Medulla oblongata (tissue), 1 donor: ENCODE measurements at regions not wholly inside any gene's neighbourhood (a gene's known extent, or its start where the extent isn't known, plus 50 kb on each side); places are given as distances from the start of the nearest gene placed in this dataset.
"Not testable (repeated sequence)": the region's sequence is repeated elsewhere in the genome, so short reads cannot be mapped to it uniquely, and the experiment has no call there.

Experiments
- DNase-seq: peaks from one replicate; pipeline ENCODE4 v3.0.0-alpha.2; 2015; ENCODE audit errors: extremely low spot score

DNA sequence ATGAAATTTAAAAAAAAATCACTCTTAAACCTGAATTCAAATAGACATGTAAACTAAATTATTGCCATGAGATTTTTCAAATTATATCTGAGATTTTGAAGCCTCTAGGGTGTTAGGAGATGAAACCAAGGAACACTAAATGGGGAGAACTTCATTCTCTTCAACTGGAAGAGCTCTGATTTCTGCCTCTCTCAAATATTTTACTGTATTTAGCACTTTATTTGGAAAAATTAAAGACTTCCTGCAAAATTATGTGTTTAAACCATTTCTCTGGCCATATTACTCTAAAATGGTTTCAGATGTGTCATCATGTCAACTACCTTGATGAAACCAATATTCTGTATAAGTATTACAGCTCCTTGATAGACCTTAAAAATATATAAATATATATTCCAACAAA, 1571.6 kb upstream of the PRR20A start:
- DNase-seq, result no peak

DNA sequence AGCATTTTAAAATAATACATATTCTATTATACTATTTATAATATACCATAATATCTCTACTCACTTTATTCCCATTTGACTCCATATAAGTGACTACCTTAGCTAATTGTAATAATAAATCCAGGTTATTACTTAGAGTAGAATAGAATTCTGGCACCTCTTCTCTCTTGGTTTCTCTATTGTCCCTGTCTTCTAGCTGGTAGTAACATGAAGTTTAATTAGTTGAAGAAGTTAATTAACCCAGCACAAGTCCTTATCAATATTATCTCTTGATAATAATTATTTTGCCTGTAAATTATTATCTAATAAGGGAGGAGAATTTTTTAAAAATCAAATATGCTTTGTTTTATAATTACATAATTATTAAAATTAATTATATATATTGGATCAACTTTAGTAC, 1571.2 kb upstream of the PRR20A start:
- no peak for DNase-seq

DNA sequence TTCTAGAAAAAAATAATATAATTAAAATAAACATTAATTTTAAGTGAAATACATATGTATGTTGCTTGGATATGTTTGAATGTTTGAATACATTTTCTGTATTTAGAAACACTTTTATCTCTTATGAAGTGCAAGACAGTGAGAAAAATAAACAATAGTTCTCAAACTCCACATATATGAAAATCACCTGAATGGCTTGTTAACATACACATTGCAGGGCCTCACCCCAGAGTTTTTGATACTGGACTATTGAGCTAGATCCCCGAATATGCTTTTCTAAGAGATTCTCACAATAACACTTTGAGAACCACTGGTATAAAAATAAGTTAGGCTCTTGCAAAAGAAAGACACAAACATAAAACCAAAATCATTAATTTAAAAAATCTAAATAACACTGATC, 1570.3 kb upstream of the PRR20A start:
- no peak for DNase-seq

DNA sequence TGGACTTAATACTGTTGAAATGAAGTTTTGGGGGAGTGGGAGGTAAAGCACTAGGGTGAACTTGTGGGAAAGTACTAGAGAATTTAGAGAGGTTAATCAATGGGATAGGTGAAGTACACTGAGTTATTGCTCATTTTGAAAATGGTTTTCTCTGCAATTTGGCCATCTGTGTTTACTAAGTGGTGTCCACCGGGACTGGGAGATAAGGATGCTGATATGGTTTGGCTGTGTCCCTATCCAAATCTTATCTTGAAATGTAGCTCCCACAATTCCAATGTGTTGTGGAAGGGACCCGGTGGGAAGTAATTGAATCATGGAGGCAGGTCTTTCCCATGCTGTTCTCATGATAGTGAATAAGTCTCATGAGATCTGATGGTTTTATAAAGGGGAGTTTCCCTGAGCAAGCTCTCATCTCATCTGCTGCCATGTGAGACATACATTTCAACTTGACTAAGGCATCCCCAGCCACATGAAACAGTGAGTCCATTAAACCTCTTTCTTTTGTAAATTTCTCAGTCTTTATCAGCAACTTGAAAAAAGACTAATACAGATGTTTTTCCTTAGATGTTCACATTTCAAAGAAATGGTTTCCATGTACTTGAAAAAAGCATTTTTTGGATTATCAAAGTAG, 1569.4 kb upstream of the PRR20A start:
- DNase-seq, result no peak

DNA sequence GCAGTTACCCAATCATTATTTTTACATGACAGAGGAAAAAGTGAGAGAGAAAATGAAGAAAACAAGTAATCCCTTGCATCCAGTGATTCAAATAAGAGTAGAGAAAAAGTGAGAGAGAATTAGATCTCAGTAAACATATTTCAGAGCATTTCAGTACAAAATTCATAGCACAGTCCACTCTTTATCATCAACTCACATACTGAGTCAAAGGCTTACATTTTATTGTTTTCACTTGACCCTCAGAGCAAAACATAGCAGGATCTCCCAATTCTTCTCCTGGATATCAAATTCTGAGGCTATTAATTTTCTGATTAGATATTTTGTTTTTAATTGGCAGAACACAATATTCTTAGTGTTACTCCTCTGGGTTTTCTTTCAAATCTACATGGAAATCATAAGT, 1568.3 kb upstream of the PRR20A start:
- DNase-seq, result no peak

DNA sequence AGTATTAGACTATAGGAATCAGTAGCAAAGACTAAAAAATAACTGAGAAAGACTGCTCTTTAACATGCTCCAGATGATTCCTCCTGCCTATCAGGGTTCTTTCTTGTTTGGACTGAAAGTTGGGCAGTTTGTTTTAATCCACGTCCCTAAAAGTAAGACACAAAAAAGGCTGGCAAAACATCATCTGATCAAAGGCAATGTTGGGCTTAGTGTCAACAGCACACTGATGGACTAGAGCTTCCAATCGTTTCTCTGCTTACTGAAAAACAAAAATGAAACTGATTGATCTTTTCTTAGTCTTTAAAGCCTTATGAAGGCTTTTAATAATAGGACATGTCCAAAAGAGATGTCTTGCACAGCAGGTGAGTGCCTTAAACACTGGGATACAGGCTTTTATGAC, 1567.9 kb upstream of the PRR20A start:
- no peak for DNase-seq

DNA sequence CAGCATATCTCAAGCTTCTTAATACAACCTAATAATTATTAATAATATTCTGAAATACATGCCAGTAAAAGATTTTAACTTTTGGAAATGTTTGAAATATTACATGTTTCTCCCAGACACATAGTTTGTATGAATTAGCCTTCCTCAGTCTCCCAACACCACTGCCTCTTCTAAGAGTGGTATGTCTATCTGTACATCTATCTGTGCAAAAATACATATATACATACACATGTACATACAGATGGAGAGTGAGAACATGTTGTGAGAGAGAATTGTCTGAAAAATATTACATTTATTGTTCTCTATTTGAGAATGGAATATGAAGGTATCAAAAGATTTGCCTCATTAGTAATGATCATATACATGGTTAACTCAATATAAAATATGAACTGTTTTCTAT, 1567.2 kb upstream of the PRR20A start:
- DNase-seq, result no peak

DNA sequence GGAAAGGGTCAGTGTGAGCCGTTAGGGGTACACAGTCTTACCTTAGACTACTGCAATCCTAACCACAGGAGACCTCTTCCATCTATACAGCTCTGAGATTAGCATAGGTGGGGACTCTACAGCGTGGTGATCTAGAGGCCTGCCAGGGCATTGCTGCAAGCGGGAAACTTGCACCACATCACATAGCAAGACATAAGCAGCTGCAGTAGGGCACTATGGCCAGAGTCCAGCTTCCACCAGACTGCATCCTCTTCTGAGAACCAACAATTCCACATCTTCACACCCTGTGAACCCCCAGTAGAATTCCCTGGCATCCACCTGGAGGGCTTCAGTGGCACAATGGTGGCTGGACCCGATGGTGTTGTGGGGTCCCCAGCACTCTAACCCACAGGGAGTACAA, 1564.3 kb upstream of the PRR20A start:
- DNase-seq, result no peak

DNA sequence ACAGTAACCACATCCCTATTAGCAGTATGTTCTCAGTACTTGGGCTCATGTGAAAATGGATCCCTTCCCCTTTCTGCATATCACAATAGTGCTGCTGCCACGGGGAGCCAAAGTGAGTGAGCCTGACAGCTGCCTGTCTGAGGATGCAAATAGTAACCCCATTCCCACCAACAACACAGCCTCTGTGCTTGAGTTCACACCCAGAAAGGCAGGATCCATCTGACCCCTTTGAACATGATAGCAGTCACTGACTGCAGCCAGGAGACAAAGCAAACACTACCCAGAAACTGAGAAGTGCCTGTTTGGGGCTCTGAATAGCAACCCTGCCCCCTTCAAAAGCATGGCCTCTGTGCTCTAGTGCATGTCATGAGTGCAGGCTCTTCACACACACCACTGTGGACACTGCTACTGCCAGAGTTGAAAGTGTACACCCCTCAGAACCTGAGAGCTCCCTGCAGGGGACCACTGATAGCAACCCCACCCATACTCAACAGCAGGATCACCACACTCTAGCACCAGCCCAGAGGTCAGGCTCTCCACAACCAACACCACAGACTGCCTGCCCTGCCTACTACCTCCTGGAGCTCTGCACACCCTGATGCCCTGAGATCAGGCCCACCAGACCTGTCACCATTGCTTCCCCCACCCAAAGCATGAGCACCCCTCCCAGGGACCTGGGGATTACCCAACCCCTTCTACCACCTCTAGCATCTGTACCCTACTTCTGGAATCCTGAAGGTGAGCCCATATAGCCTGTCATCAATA, 1563.5 kb upstream of the PRR20A start:
- DNase-seq, result no peak

DNA sequence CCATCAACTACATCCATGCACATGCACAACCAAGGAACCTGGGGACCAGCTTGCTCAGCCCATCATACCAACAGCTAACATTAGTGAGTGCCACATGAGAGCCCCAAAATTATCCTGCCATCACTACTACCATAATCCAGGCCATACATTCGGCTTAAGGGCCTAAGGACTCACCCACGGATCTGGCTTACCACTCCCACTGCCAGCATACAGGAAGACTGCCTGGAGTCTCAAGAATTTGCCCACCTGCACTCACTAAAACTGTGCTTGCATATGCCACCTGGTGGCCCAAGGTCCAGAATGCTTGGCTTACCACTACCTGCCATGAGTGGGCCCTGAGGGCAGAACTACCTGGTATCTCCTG, 1562.9 kb upstream of the PRR20A start:
- no peak for DNase-seq

DNA sequence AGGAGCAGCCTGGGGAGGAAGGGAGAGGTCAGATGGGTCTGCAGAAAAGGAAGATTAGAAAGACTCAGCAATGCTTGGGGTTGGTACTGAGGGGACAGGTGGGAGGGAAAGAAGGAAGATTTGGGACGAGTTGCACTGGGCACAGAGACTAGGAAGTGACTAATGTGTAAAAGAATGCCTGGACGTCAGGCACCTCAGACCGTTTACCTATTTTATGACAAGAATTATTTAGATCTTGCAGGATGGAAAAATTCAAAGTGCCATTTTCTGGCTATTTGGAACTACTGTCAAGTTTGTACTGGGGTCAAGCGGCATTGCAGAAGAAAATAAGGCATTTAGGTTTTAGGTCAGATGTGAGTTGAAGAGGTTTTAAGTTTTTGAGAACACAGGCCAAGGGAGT, 1558.4 kb upstream of the PRR20A start:
- DNase-seq, result not testable (repeated sequence)

DNA sequence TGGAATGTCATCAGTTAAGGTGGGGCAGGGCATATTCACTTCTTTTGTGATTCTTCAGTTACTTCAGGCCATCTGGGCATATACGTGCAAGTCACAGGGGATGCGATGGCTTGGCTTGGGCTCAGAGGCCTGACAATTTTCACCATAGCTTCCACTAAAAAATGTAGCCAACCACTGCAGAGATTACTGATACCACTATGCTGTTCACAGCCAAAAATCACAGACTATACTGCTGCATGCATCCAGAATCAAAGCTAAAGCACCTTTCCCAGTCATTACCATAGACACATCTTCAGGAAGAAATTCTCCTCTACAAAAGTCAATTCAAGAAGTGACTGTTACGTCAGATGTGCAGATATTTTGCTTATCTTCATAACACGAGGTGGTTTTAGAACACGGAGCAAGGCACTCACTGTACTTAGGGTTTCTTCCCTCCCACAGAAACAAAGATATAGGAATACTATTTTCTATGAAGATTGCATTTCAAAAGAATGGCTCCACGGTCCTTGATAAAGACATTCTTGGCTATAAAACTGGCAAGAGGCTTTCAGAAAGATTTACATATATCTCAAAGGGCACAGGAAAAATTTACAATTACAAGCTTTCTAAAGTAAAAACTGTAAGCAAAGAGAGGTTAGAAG, 1556.6 kb upstream of the PRR20A start:
- DNase-seq, result no peak

DNA sequence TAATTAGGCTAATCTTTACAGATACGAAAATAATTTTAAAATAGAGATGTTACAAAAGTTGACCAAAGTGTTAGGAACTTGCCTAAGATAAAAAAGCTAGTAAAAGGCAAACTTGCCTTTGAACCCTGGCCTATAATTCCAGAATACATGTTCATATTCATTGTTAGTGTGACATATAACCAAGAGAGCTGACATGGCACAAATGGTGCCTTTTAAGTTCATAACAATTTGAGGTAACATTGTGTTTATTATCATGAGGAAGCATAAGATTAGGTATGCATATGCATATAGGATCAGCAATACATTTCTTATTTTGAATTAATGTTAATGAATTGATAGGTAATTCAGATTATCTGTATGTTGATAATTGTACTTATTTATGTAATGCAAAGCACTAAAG, 1537.9 kb upstream of the PRR20A start:
- no peak for DNase-seq

DNA sequence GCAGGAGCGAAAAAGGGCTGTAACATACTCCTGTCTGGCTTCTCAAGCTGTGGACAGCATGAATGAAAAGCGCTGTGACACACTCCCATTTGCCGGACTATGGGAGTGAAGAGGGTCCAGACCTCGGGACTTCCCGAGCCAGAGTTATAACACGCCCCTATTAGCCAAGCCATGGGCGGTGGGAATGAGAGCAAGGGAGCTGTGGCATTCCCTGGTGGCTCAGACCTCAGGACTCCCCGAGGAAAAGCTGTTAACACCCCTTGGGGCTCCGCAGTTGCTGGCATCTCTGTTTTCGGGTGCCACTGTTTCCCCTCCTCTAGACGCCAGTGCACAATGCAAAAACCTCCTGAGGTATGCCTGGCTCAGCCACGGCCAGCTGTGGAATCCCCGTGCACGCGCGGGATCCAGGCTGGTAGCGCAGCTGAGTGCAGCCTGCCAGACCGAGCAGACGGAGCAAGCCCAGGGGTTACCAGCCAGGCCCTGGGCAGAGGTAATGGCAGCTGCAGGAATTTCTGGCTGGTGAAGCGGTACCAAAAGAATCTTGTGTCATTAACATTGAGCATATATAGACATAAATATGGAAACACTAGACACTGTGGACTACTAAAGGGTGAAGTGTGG, 1534.6 kb upstream of the PRR20A start:
- no peak for DNase-seq

DNA sequence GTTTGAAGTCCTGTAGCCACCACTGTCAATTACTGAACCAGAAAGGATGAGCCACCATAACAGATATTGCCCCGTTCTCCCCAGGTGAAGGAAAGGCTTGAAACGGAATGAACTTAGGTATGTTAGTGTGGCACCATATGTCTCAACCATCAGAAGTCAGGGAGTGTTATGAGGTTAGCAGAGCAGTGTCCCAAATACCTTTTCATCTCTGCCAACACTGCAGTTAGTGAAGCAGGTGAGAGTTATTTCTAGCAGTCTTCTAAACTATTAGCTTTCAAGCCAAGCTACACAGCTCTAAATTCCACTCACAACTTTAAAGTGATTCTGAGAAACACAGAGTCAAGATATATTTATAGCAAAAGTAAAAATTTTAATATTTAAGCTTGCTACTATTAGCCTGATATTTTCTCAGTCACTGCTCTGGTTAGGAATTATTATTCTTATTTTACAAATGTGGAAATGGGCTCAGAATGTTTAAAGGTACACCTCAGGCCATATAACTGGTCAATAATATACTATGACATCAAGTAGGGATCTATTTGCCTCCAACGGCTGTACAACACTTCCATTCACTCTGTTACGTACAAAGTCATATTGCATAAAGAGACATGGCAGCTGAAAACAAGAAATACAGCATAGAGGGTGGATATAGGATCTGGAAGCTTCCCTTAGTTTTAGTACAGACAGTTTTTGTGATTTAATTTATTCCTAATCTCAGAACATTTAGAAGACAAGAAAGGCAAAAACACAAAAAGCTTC, 1527.1 kb upstream of the PRR20A start:
- no peak for DNase-seq

DNA sequence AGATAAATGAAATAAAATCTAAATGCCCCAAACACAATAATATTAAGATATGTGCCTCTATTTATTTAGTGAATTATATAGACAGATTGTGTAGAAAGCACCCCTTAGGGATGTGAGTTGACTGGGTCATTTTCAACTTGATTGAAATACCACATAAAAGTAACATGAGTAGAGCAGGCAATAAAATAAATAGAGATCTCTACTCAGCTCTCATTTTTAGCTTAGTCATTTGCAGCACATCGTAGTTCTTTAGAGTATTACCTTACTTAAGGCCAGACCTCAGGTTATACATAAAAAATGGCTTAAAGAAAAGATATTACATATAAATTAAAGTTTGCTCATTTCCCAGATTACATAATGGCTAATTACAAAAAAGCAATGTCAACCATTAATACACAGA, 1525.6 kb upstream of the PRR20A start:
- no peak for DNase-seq

DNA sequence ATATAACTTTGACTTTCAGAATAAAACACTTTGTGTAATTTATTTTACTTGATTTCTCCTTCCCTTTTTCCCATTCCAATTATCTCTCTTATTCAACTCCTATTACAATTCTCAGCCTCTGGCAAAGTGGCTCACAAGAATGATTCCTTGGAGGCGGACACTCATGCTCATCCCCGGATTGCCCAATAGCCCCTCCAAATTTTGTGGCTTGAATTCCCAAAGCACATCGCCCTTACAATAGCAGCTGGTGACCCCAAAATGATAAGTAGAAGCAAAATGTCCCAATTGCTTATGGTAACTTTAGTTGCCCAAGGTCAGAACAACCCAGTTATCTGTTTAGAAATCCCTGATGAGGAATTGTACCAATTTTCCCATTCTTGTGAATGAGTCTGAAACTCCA, 1523.5 kb upstream of the PRR20A start:
- DNase-seq, result no peak

DNA sequence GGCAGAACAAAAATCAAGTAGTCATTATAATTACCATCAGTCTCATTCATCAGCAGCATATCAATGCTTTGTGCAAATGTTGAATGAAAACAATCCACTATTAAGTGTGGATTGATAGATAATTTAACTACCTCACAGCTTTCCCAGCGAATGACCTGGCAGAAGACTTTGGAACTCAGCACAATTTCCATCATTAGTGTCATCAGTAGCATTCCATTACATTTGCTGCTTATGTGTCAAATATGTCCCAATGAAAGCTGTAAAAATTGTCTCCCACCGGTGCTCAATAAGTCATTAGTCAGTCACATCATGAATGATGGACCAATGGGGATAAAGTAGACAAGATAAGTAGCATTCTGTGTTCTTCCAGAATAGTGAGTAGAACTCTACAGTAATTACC, 1513.5 kb upstream of the PRR20A start:
- DNase-seq, result no peak

DNA sequence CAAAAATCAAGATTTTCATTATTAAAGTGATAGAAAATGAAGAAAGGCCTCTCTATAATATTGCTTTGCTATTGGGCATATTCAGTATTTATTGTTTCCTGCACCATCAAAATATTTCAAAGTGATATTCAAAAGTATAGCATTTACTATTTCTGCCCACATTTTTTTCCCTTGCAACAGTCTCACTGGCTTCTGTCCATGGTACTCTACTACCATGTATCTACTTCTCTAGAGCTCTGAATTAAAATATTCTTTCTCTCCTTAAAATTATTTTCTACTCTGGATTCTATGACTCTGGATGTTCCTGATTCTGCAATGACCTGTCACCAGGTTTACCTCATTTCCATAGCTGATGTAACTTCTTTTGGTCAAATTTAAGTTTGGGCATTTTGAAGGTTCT, 1508.3 kb upstream of the PRR20A start:
- no peak for DNase-seq

DNA sequence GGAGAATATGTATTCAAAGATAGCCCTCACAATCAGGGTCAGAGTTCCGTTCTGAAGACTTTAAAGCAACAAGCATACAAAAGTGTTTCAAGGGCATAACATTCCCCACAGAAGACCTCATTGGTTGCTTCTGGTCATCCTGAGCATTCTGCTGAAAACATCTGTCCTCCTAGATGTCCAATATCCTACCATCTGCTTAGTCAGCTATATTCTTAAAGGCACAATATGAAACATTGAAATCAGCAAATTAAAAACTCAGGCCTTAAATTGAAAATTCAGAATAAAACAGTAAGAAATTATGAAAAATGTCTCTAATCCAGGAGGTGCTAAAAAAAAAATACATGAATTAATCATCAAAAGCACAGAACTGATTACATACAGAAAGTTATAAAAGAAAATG, 1491.2 kb upstream of the PRR20A start:
- no peak for DNase-seq

DNA sequence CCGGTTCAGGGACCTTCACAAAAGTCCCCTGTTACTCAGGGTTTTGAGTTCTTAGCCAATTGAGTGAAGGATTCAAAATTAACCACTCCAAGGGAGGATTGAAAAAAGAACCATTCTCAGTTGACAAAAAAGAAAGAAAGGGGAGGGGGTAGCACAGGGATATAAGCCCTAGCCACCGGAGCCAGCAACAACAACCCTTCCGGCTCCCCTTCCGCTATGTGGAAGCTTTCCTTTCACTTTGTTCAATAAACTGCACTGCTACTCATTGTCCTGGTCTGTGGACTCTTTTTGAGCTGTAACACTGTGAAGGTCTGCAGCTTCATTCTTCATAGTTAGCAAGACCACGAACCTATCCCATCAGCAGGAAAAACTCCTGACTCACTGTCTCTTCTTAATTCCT, 1488.1 kb upstream of the PRR20A start:
- no peak for DNase-seq

DNA sequence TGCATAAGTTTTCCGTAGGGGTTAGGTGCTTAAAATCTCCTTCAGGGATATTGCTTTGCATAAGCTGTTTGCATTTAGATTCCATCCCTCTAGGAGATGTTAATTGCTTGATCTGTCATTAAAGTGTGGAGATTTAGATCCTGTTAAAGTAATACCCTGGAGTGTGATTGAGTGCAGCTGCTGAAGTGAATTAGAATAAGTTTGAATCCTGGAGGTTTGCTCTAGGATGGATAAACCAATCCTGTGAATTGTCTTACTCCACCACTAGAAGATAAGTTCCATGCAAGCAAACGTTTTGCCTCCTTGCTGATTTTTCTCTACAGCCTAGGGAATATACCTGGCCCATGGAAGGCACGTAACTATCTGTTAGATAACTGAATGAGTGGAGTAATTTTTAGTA, 1487.2 kb upstream of the PRR20A start:
- DNase-seq, result no peak
